Psoas muscle (tissue), 7 donors: ENCODE measurements at regions not wholly inside any gene's neighbourhood (a gene's known extent, or its start where the extent isn't known, plus 50 kb on each side); places are given as distances from the start of the nearest gene placed in this dataset.

Experiments
- ATAC-seq, 4 donors: fragments of 200-7000 bp; cut with Tn5 transposase; one replicate each; pipeline ENCODE4 v1.9.1; 2020; ENCODE audit warnings: moderate library complexity in 3 of 4, mild to moderate bottlenecking in 2 of 4
- DNase-seq, 2 donors: peaks; one replicate each; pipeline ENCODE4 v3.0.0-alpha.2; 2020
- H3K27ac ChIP-seq: fragments of 200-600 bp; one replicate; pipeline ENCODE4 v1.8.0; 2022
- H3K27me3 ChIP-seq, 3 donors: fragments of 200-600 bp in 1 of 3; one replicate each; pipeline versions ENCODE4 v1.6.1 to v1.8.0; 2013 to 2022; ENCODE audit warnings: low read length in 2 of 3, mild to moderate bottlenecking in 2 of 3, moderate library complexity in 1 of 3; ENCODE audit not compliant: insufficient read depth in 3 of 3
- H3K36me3 ChIP-seq, 2 donors: fragments of 200-600 bp in 1 of 2; one replicate each; pipeline versions ENCODE4 v1.6.1 to v1.8.0; 2013 to 2022; ENCODE audit warnings: low read depth in 1 of 2, mild to moderate bottlenecking in 1 of 2, moderate library complexity in 1 of 2; ENCODE audit not compliant: insufficient read depth in 1 of 2
- H3K4me1 ChIP-seq: fragments of 200-600 bp; one replicate; pipeline ENCODE4 v1.8.0; 2022
- H3K4me3 ChIP-seq: fragments of 200-600 bp; one replicate; pipeline ENCODE4 v1.8.0; 2022; ENCODE audit warnings: mild to moderate bottlenecking
- H3K9me3 ChIP-seq: fragments of 200-600 bp; one replicate; pipeline ENCODE4 v1.8.0; 2022
- WGBS, 3 donors: extraction: QIAGEN DNeasy Blood & Tissue Kit; methylation state at CpG; one replicate each; pipeline versions ENCODE4 v1.1.6 to v1.1.7; 2013; 5-methylcytosine and 5-hydroxymethylcytosine counted together
- intact Hi-C, 2 donors: fragments of 100-400 bp; cut with DNase I; formaldehyde crosslinking; loops; one replicate each; pipeline versions ENCODE4 v1.11.0 to v1.14.2; 2022
- TF ChIP-seq, protein P1 (sequence below): fragments of 200-600 bp; IDR thresholded peaks from one replicate; pipeline ENCODE4 v1.8.0; 2022; ENCODE audit warnings: antibody characterized with exemption
- donor health status: healthy with polysubstance abuse.
- donor health status: DM: no; HTN: no; CAD: no; lungs with moderate emphysema.
- donor health status: Bipolar disorder and iron deficiency.
- donor health status: healthy.
- donor health status: DM: yes; HTN: yes; CAD: no.
- donor health status: DM: no; HTN: no; CAD: no.
- donor health status: DM: yes; HTN: yes; CAD: no.

DNA sequence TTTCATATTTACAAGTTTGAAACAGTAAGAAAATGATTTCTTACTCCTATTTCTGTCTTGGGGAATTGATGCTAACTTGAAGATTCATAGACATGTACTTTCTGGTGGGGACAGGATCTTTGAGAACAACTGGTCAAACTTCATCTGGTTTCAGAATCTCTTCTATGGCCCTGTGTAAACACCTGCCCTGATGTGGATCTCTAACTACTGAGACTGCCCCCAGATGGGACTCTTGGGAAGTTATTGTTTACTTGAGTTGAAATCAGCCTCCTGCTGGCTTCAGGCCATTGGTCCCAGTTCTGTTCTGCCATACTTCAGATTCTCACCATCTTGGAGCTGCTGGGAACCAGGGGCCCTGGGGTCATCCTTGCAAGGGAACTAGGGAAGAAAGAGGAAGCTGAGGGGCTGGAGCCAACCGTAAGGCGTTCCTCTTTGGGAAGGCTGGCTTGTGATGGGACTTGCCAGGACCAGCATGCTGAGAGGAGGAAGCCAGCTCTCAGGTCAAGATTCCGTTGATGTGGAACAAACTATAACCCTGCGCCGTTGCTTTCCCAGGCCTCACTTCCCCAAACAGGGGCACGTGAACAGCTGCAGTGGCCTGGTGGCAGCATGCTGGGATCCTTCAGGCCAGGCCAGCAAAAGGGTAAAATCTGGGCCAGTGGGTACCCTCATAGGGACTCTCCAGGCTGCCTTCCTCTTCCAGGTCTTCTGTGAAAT is 135.5 kb upstream of the CXCR4 start:
- no peak overlapping the region for H3K4me3 ChIP-seq
- TF ChIP-seq, protein P1, sequence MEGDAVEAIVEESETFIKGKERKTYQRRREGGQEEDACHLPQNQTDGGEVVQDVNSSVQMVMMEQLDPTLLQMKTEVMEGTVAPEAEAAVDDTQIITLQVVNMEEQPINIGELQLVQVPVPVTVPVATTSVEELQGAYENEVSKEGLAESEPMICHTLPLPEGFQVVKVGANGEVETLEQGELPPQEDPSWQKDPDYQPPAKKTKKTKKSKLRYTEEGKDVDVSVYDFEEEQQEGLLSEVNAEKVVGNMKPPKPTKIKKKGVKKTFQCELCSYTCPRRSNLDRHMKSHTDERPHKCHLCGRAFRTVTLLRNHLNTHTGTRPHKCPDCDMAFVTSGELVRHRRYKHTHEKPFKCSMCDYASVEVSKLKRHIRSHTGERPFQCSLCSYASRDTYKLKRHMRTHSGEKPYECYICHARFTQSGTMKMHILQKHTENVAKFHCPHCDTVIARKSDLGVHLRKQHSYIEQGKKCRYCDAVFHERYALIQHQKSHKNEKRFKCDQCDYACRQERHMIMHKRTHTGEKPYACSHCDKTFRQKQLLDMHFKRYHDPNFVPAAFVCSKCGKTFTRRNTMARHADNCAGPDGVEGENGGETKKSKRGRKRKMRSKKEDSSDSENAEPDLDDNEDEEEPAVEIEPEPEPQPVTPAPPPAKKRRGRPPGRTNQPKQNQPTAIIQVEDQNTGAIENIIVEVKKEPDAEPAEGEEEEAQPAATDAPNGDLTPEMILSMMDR = no peak
- H3K4me1 ChIP-seq = no peaks in the 10 kb centered on the region
- ATAC-seq = no peak
- no peaks in the 10 kb centered on the region for H3K27me3 ChIP-seq
- intact Hi-C loops = no loop called here
- no peak overlapping the region for H3K27ac ChIP-seq
- H3K9me3 ChIP-seq = no peaks in the 10 kb centered on the region
- 44 to 66% (median 51%) methylated on average over 6 of the region's 6 CpGs for WGBS, 3 donors
- peak in 1 of 2 donors; percentile 55 for DNase-seq
- no peaks in the 10 kb centered on the region for H3K36me3 ChIP-seq

DNA sequence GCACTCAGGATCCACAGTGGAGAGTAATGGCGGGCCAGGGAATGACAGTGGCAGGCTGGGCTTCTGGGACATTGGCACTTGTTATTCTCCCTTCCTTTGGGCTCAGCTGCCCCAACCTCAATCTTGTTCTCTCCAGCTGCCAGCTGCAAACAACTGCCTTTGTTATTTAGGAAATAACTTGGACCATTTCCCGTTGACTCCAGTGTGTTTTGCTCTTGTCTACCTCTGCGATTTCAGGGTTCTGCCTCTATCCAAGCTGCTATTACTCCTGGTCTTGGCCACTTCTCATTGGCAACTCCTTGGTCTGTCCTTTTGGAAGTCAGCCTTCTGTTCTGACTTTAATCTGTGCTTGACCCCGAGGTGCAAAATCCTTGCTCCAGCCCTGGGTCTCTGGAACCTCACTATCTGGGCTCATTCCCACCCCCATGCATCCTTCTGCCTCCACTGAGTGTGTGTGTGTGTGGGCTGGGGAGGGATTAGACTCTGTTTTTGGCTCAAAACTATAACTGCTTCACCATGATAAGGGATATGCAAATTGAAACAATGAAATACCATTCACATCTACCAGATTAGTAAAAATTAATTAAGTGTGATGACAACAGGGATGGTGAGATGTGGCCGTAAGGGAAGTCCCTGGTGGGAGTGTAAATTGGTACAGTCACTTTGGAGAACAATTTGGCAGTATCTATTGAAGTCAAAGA is 134.1 kb upstream of the CXCR4 start:
- Histone ChIP-seq H3K9me3 (no peaks in the 10 kb centered on the region), H3K4me1 (no peaks in the 10 kb centered on the region), H3K36me3 (no peaks in the 10 kb centered on the region), H3K4me3 (no peak overlapping the region), H3K27ac (no peak overlapping the region), H3K27me3 (no peaks in the 10 kb centered on the region)
- WGBS, 3 donors = 21 to 47% (median 29%) methylated on average over 5 of the region's 5 CpGs
- ATAC-seq = no peak
- DNase-seq = no peak
- intact Hi-C loops = no loop called here
- TF ChIP-seq, protein P1 = no peak

DNA sequence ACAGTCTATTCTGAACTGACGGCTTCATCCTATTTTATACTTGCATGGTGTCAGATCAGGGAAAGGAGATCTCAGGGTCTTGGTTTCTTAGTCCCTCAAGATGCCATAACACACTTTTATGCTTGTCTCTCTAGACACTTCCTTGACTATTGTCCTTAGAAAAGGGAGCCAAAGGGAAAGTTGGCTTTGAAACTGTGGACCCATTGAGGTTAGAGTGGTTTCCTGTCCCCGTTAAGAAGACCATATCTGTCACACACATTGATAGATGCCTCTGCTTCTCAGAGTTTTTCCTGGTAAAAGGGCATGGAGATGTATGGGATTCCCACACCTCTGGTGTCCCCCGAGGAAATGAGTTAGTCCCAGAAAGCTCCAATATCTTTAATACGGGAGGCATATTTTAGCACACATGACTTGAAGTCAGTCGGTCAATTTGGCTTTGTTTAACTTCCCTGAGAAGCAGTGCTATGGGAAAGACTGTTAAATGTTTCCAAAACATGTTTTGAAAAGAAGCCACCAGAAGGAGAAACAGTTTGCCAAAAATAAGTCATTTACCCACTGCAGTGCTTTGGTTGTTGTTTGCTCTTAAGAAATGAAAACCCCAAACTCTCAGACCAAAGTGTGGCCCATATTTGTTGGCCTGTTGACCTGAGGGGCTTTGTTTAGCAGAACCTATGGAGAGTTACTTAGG is 133.4 kb upstream of the CXCR4 start:
- Histone ChIP-seq H3K27me3 (no peaks in the 10 kb centered on the region), H3K4me3 (no peak overlapping the region), H3K27ac (no peak overlapping the region), H3K9me3 (no peaks in the 10 kb centered on the region), H3K36me3 (no peaks in the 10 kb centered on the region), H3K4me1 (no peaks in the 10 kb centered on the region)
- DNase-seq (no peak), ATAC-seq (no peak)
- TF ChIP-seq, protein P1 = no peak
- intact Hi-C loops = no loop called here
- 33 to 47% (median 34%) methylated on average over 5 of the region's 5 CpGs for WGBS, 3 donors

DNA sequence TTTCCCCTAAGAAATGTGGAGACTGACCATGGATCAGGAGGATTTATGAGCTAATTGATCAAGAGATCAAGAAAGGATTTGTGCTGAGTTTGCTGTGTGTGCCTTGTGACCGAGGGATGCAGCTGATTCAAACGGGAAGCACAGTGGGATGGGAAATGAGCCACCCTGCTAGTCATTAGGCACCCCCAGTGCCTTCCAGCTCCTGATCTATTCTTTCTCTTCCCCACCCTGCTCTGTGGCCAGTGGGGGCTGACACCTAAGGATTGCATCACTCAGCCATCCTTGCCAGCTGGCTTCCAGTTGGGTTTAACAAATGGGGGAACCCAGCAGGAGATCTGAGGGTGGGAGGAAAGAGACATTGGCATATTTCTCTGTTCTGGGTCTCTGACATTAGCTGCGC is 132.2 kb upstream of the CXCR4 start:
- Histone ChIP-seq H3K4me3 (no peak overlapping the region), H3K27me3 (no peaks in the 10 kb centered on the region), H3K27ac (no peak overlapping the region), H3K36me3 (no peaks in the 10 kb centered on the region), H3K4me1 (no peaks in the 10 kb centered on the region), H3K9me3 (no peaks in the 10 kb centered on the region)
- ATAC-seq = no peak
- no peak for DNase-seq
- intact Hi-C loops = no loop called here
- TF ChIP-seq, protein P1 = no peak
- 52 to 58% (median 54%) methylated on average over 3 of the region's 3 CpGs for WGBS, 3 donors
